OCI-LY1 (cell line): ENCODE measurements at regions not wholly inside any gene's neighbourhood (a gene's known extent, or its start where the extent isn't known, plus 50 kb on each side); places are given as distances from the start of the nearest gene placed in this dataset.

Experiments
- H2AFZ ChIP-seq: fragments of 200-600 bp; sonication (generic), shearing (Covaris generic); 2 replicates; pipeline ENCODE4 v1.6.0; 2014; ENCODE audit warnings: antibody characterized with exemption, mild to moderate bottlenecking, low read length
- H3F3A ChIP-seq: fragments of 200-600 bp; sonication (generic), shearing (Covaris generic); 2 replicates; pipeline ENCODE4 v1.6.0; 2014; ENCODE audit warnings: mild to moderate bottlenecking, antibody characterized with exemption, low read length, moderate library complexity; ENCODE audit not compliant: insufficient read depth
- H3K27ac ChIP-seq: fragments of 200-600 bp; sonication (generic); 2 replicates; pipeline ENCODE4 v1.5.1; 2014; ENCODE audit warnings: low read length, mixed run types, mild to moderate bottlenecking, low read depth; ENCODE audit not compliant: poor library complexity, severe bottlenecking
- H3K27me3 ChIP-seq: fragments of 200-600 bp; sonication (generic); 2 replicates; pipeline ENCODE4 v1.6.0; 2014; ENCODE audit warnings: antibody characterized with exemption, mild to moderate bottlenecking, low read length, moderate library complexity; ENCODE audit not compliant: insufficient read depth
- H3K36me3 ChIP-seq: fragments of 200-600 bp; sonication (generic); 2 replicates; pipeline ENCODE4 v1.6.1; 2014; ENCODE audit warnings: mild to moderate bottlenecking, antibody characterized with exemption, low read length, moderate library complexity, mixed read lengths; ENCODE audit not compliant: insufficient read depth
- H3K4me1 ChIP-seq: fragments of 200-600 bp; sonication (generic); 2 replicates; pipeline ENCODE4 v1.5.1; 2014; ENCODE audit warnings: mild to moderate bottlenecking, low read length, moderate library complexity; ENCODE audit not compliant: insufficient read depth, severe bottlenecking
- H3K4me2 ChIP-seq: fragments of 200-600 bp; sonication (generic), shearing (Covaris generic); 2 replicates; pipeline ENCODE4 v1.6.1; 2014; ENCODE audit warnings: low read length
- H3K4me3 ChIP-seq: fragments of 200-600 bp; sonication (generic); 2 replicates; pipeline ENCODE4 v1.5.1; 2014; ENCODE audit warnings: low read length, low read depth, mild to moderate bottlenecking, mixed read lengths; ENCODE audit not compliant: poor library complexity, severe bottlenecking
- H3K79me2 ChIP-seq: fragments of 200-600 bp; shearing (Covaris generic); 2 replicates; pipeline ENCODE4 v1.6.1; 2016; ENCODE audit warnings: mixed run types, low read length, mixed read lengths; ENCODE audit not compliant: insufficient read depth
- H3K9ac ChIP-seq: fragments of 200-600 bp; sonication (generic), shearing (Covaris generic); 2 replicates; pipeline ENCODE4 v1.6.1; 2014; ENCODE audit warnings: mild to moderate bottlenecking, low read length, mixed read lengths
- H3K9me2 ChIP-seq: fragments of 200-600 bp; sonication (generic), shearing (Covaris generic); 2 replicates; pipeline ENCODE4 v1.6.1; 2014; ENCODE audit warnings: low read depth, mild to moderate bottlenecking, low read length, mixed read lengths
- H3K9me3 ChIP-seq: fragments of 200-600 bp; shearing (Covaris generic); 2 replicates; pipeline ENCODE4 v1.6.1; 2014; ENCODE audit warnings: low read length, mixed read lengths
- H4K20me1 ChIP-seq: fragments of 200-600 bp; sonication (generic), shearing (Covaris generic); 2 replicates; pipeline ENCODE4 v1.6.0; 2016; ENCODE audit warnings: mild to moderate bottlenecking, low read length; ENCODE audit not compliant: insufficient read depth
- EZH2 ChIP-seq: fragments of 200-600 bp; sonication (generic), shearing (Covaris generic); IDR thresholded peaks from 2 replicates; pipeline ENCODE4 v1.8.0; 2017; ENCODE audit warnings: borderline replicate concordance, mixed run types, mild to moderate bottlenecking, antibody characterized with exemption, low read length, moderate library complexity, mixed read lengths
- TF ChIP-seq, protein P1 (sequence below): fragments of 200-600 bp; sonication (generic), shearing (Covaris generic); IDR thresholded peaks from 2 replicates; pipeline ENCODE4 v1.5.1; 2017; ENCODE audit warnings: mild to moderate bottlenecking, antibody characterized with exemption, low read length, moderate library complexity, mixed read lengths

GRCh38 chr4:133943081-133943480, 258.5 kb downstream of the PABPC4L start:
- Histone ChIP-seq H3K4me2 (no peak overlapping the region), H3K9ac (no peak overlapping the region), H3K27ac (no peak overlapping the region), H3K9me2 (no peaks in the 10 kb centered on the region), H3K36me3 (no peaks in the 10 kb centered on the region), H3K4me1 (no peaks in the 10 kb centered on the region), H2AFZ (no peak overlapping the region), H3K9me3 (no peaks in the 10 kb centered on the region), H3K4me3 (no peak overlapping the region), H3K79me2 (no peaks in the 10 kb centered on the region), H3K27me3 (no peaks in the 10 kb centered on the region), H4K20me1 (no peaks in the 10 kb centered on the region), H3F3A (no peaks in the 10 kb centered on the region)
- TF ChIP-seq, protein P1, sequence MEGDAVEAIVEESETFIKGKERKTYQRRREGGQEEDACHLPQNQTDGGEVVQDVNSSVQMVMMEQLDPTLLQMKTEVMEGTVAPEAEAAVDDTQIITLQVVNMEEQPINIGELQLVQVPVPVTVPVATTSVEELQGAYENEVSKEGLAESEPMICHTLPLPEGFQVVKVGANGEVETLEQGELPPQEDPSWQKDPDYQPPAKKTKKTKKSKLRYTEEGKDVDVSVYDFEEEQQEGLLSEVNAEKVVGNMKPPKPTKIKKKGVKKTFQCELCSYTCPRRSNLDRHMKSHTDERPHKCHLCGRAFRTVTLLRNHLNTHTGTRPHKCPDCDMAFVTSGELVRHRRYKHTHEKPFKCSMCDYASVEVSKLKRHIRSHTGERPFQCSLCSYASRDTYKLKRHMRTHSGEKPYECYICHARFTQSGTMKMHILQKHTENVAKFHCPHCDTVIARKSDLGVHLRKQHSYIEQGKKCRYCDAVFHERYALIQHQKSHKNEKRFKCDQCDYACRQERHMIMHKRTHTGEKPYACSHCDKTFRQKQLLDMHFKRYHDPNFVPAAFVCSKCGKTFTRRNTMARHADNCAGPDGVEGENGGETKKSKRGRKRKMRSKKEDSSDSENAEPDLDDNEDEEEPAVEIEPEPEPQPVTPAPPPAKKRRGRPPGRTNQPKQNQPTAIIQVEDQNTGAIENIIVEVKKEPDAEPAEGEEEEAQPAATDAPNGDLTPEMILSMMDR = no peak
- TF ChIP-seq EZH2 = no peak

GRCh38 chr4:133938061-133938460, 263.5 kb downstream of the PABPC4L start:
- H2AFZ ChIP-seq = no peak overlapping the region
- H3K4me2 ChIP-seq = no peak overlapping the region
- no peak overlapping the region for H3K4me3 ChIP-seq
- no peaks in the 10 kb centered on the region for H3K36me3 ChIP-seq
- no peak overlapping the region for H3K27ac ChIP-seq
- no peaks in the 10 kb centered on the region for H3K9me3 ChIP-seq
- TF ChIP-seq EZH2 = no peak
- no peaks in the 10 kb centered on the region for H3K4me1 ChIP-seq
- no peaks in the 10 kb centered on the region for H3K27me3 ChIP-seq
- H3K9me2 ChIP-seq = no peaks in the 10 kb centered on the region
- H3K79me2 ChIP-seq = no peaks in the 10 kb centered on the region
- H3F3A ChIP-seq = no peaks in the 10 kb centered on the region
- no peak overlapping the region for H3K9ac ChIP-seq
- H4K20me1 ChIP-seq = no peaks in the 10 kb centered on the region

- Histone ChIP-seq H3K4me2 (no peak overlapping the region), H3K4me1 (no peaks in the 10 kb centered on the region), H3K9ac (no peak overlapping the region)
Observed at GRCh38 chr4:133929531-133930239, 271.9 kb downstream of the PABPC4L start.

More at GRCh38 chr4:133929531-133930239, 271.9 kb downstream of the PABPC4L start:
- no peaks in the 10 kb centered on the region for H3K9me3 ChIP-seq
- H2AFZ ChIP-seq = no peak overlapping the region
- no peaks in the 10 kb centered on the region for H3F3A ChIP-seq
- no peaks in the 10 kb centered on the region for H3K9me2 ChIP-seq
- no peaks in the 10 kb centered on the region for H4K20me1 ChIP-seq
- H3K27me3 ChIP-seq = no peaks in the 10 kb centered on the region
- no peaks in the 10 kb centered on the region for H3K79me2 ChIP-seq
- no peak overlapping the region for H3K4me3 ChIP-seq
- H3K27ac ChIP-seq = no peak overlapping the region
- TF ChIP-seq, protein P1 = no peak
- TF ChIP-seq EZH2 = no peak
- H3K36me3 ChIP-seq = no peaks in the 10 kb centered on the region
